ENCODE measurements at regions not wholly inside any gene's neighbourhood (a gene's known extent, or its start where the extent isn't known, plus 50 kb on each side); places are given as distances from the start of the nearest gene placed in this dataset.

DNA sequence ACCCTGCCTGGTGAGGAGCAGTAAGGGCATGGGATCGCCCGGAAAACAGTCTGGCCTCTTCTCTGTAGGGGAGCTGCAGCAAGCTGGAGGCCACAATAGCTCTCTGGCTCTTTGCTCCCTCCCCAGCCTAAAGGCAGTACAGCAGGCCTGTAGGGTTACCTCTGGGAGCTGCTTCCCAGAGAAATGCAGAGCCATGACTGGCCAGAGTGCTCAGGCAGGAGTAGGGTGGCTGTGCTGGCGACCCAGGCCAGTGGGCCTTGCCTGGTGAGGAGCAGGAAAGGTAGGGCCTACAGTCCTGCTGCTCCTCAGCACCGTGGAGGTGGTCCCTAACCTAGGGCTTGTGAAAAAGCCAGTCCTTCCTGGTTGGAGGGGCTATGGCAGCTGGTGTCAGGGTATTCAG is 129.9 kb upstream of the CHD6 start:
- no peaks in the 10 kb centered on the region for H3K79me2 ChIP-seq (ENCODE audit: insufficient read depth, low read length)
- H4K20me1 ChIP-seq (ENCODE audit: insufficient read depth, low read length), result no peaks in the 10 kb centered on the region
- H3K9ac ChIP-seq (ENCODE audit: low read length), result no peak overlapping the region
- no peak for DNase-seq (ENCODE audit: low read depth)
- H3K4me3 Mint-ChIP-seq (ENCODE audit: unreplicated experiment), result no peak overlapping the region
- H3K27ac ChIP-seq (ENCODE audit: low read depth, low read length), result no peak overlapping the region
- H3K27ac Mint-ChIP-seq (ENCODE audit: unreplicated experiment), result no peak overlapping the region
- peaks cover 4% of the 10 kb centered on the region for H3K9me3 Mint-ChIP-seq (ENCODE audit: unreplicated experiment)
- no peaks in the 10 kb centered on the region for H3K27me3 Mint-ChIP-seq (ENCODE audit: low read depth, unreplicated experiment)
- no peak overlapping the region for H3K4me3 ChIP-seq (ENCODE audit: insufficient read depth, low read depth, low read length)
- TF ChIP-seq, protein P1, sequence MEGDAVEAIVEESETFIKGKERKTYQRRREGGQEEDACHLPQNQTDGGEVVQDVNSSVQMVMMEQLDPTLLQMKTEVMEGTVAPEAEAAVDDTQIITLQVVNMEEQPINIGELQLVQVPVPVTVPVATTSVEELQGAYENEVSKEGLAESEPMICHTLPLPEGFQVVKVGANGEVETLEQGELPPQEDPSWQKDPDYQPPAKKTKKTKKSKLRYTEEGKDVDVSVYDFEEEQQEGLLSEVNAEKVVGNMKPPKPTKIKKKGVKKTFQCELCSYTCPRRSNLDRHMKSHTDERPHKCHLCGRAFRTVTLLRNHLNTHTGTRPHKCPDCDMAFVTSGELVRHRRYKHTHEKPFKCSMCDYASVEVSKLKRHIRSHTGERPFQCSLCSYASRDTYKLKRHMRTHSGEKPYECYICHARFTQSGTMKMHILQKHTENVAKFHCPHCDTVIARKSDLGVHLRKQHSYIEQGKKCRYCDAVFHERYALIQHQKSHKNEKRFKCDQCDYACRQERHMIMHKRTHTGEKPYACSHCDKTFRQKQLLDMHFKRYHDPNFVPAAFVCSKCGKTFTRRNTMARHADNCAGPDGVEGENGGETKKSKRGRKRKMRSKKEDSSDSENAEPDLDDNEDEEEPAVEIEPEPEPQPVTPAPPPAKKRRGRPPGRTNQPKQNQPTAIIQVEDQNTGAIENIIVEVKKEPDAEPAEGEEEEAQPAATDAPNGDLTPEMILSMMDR (IDR thresholded peaks at IDR 0.05; ENCODE audit: insufficient read depth, low read depth, low read length), result no peak
- TF ChIP-seq EZH2 (IDR thresholded peaks at IDR 0.05; ENCODE audit: insufficient read depth, low read length), result no peak
- no peaks in the 10 kb centered on the region for H3K27me3 ChIP-seq (ENCODE audit: insufficient read depth, low read length)
- H2AFZ ChIP-seq (ENCODE audit: low read depth, low read length), result no peak overlapping the region
- no peaks in the 10 kb centered on the region for H3K9me3 ChIP-seq (ENCODE audit: insufficient read depth, low read depth, low read length)
- no peaks in the 10 kb centered on the region for H3K4me1 Mint-ChIP-seq (ENCODE audit: low read depth, unreplicated experiment)
- H3K4me2 ChIP-seq (ENCODE audit: low read length), result no peak overlapping the region
- no peaks in the 10 kb centered on the region for H3K4me1 ChIP-seq (ENCODE audit: insufficient read depth, low read length)
- no peak for FAIRE-seq
- H3K36me3 Mint-ChIP-seq (ENCODE audit: low read depth, unreplicated experiment), result no peaks in the 10 kb centered on the region
- H3K36me3 ChIP-seq (ENCODE audit: insufficient read depth, low read length), result no peaks in the 10 kb centered on the region

DNA sequence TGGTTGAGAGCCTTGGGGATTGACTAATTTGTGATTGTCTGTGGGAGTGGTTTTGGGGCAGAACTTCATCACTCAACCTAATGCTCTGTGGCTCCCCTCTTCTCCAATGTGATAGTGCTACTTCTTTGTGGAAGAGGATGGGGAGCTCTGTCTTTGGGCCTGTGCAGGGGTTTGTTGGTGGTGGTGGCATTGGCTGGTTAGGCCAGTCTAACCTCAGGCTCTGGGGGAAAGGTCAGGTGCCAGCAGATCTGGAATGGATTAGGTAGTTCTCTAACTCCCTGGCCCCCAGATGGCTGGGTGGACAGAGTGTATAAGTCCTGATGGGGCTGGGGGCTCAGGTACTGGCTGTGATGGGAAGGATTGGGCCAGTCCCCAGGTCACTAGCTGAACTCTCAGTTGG is 129.0 kb upstream of the CHD6 start:
- H4K20me1 ChIP-seq (ENCODE audit: insufficient read depth, low read length), result no peaks in the 10 kb centered on the region
- FAIRE-seq, result no peak
- no peak overlapping the region for H2AFZ ChIP-seq (ENCODE audit: low read depth, low read length)
- H3K4me3 Mint-ChIP-seq (ENCODE audit: unreplicated experiment), result no peak overlapping the region
- TF ChIP-seq, protein P1 (IDR thresholded peaks at IDR 0.05; ENCODE audit: insufficient read depth, low read depth, low read length), result no peak
- TF ChIP-seq EZH2 (IDR thresholded peaks at IDR 0.05; ENCODE audit: insufficient read depth, low read length), result no peak
- no peak overlapping the region for H3K4me3 ChIP-seq (ENCODE audit: insufficient read depth, low read depth, low read length)
- H3K9me3 ChIP-seq (ENCODE audit: insufficient read depth, low read depth, low read length), result no peaks in the 10 kb centered on the region
- H3K27me3 ChIP-seq (ENCODE audit: insufficient read depth, low read length), result no peaks in the 10 kb centered on the region
- no peak for DNase-seq (ENCODE audit: low read depth)
- no peaks in the 10 kb centered on the region for H3K27me3 Mint-ChIP-seq (ENCODE audit: low read depth, unreplicated experiment)
- H3K27ac ChIP-seq (ENCODE audit: low read depth, low read length), result no peak overlapping the region
- H3K9me3 Mint-ChIP-seq (ENCODE audit: unreplicated experiment), result peaks cover 4% of the 10 kb centered on the region
- no peaks in the 10 kb centered on the region for H3K4me1 Mint-ChIP-seq (ENCODE audit: low read depth, unreplicated experiment)
- H3K9ac ChIP-seq (ENCODE audit: low read length), result no peak overlapping the region
- no peak overlapping the region for H3K4me2 ChIP-seq (ENCODE audit: low read length)
- no peaks in the 10 kb centered on the region for H3K79me2 ChIP-seq (ENCODE audit: insufficient read depth, low read length)
- H3K27ac Mint-ChIP-seq (ENCODE audit: unreplicated experiment), result no peak overlapping the region
- no peaks in the 10 kb centered on the region for H3K4me1 ChIP-seq (ENCODE audit: insufficient read depth, low read length)
- H3K36me3 ChIP-seq (ENCODE audit: insufficient read depth, low read length), result no peaks in the 10 kb centered on the region
- no peaks in the 10 kb centered on the region for H3K36me3 Mint-ChIP-seq (ENCODE audit: low read depth, unreplicated experiment)

DNA sequence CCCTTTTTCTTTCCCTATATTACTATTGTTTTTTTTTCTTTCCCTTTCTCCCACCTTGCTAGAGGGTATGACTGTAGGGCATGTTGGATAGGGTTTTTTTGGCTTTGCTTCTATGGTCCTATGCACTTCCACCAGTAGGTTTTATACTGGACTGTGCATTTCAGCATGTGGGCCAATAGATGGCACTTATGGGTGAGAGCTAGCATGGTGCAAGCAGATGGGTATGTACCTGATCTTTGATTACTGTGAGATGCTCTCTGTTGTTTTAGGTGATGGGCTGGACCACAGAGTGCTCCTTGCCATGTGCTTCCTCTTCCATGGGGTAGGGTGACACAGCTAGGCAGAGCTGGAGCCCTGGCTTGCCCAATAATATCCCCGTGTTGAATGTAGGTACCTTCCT is 128.5 kb upstream of the CHD6 start:
- no peak overlapping the region for H2AFZ ChIP-seq (ENCODE audit: low read depth, low read length)
- no peak overlapping the region for H3K27ac ChIP-seq (ENCODE audit: low read depth, low read length)
- no peaks in the 10 kb centered on the region for H3K36me3 ChIP-seq (ENCODE audit: insufficient read depth, low read length)
- peaks cover 4% of the 10 kb centered on the region for H3K9me3 Mint-ChIP-seq (ENCODE audit: unreplicated experiment)
- H3K4me3 ChIP-seq (ENCODE audit: insufficient read depth, low read depth, low read length), result no peak overlapping the region
- no peaks in the 10 kb centered on the region for H3K4me1 Mint-ChIP-seq (ENCODE audit: low read depth, unreplicated experiment)
- no peaks in the 10 kb centered on the region for H3K4me1 ChIP-seq (ENCODE audit: insufficient read depth, low read length)
- no peak overlapping the region for H3K4me3 Mint-ChIP-seq (ENCODE audit: unreplicated experiment)
- FAIRE-seq, result no peak
- H3K79me2 ChIP-seq (ENCODE audit: insufficient read depth, low read length), result no peaks in the 10 kb centered on the region
- H3K27ac Mint-ChIP-seq (ENCODE audit: unreplicated experiment), result no peak overlapping the region
- H3K27me3 ChIP-seq (ENCODE audit: insufficient read depth, low read length), result no peaks in the 10 kb centered on the region
- DNase-seq (ENCODE audit: low read depth), result no peak
- no peaks in the 10 kb centered on the region for H4K20me1 ChIP-seq (ENCODE audit: insufficient read depth, low read length)
- TF ChIP-seq, protein P1 (IDR thresholded peaks at IDR 0.05; ENCODE audit: insufficient read depth, low read depth, low read length), result no peak
- TF ChIP-seq EZH2 (IDR thresholded peaks at IDR 0.05; ENCODE audit: insufficient read depth, low read length), result no peak
- no peaks in the 10 kb centered on the region for H3K27me3 Mint-ChIP-seq (ENCODE audit: low read depth, unreplicated experiment)
- no peaks in the 10 kb centered on the region for H3K36me3 Mint-ChIP-seq (ENCODE audit: low read depth, unreplicated experiment)
- H3K9ac ChIP-seq (ENCODE audit: low read length), result no peak overlapping the region
- H3K9me3 ChIP-seq (ENCODE audit: insufficient read depth, low read depth, low read length), result no peaks in the 10 kb centered on the region
- H3K4me2 ChIP-seq (ENCODE audit: low read length), result no peak overlapping the region
